SKM-1 (cell line): ENCODE measurements at regions not wholly inside any gene's neighbourhood (a gene's known extent, or its start where the extent isn't known, plus 50 kb on each side); places are given as distances from the start of the nearest gene placed in this dataset.
"Not testable (repeated sequence)": the region's sequence is repeated elsewhere in the genome, so short reads cannot be mapped to it uniquely, and the experiment has no call there.

Experiments
- DNase-seq: peaks from one replicate; lab custom pipeline; 2025; ENCODE audit not compliant: unreplicated experiment; lab: John Stamatoyannopoulos, UW

GRCh38 chr5:25995209-25995608 is 1043.2 kb downstream of the CDH9 start:
- no peak for DNase-seq

GRCh38 chr5:25993701-25994100 is 1044.7 kb downstream of the CDH9 start:
- DNase-seq, result no peak

GRCh38 chr5:25991639-25992038 is 1046.7 kb downstream of the CDH9 start:
- DNase-seq, result no peak

GRCh38 chr5:25990771-25991170 is 1047.6 kb downstream of the CDH9 start:
- no peak for DNase-seq

GRCh38 chr5:25979086-25979485 is 1059.3 kb downstream of the CDH9 start:
- DNase-seq, result no peak

GRCh38 chr5:25975885-25976284 is 1062.5 kb downstream of the CDH9 start:
- DNase-seq, result no peak

GRCh38 chr5:25974451-25974850 is 1063.9 kb downstream of the CDH9 start:
- DNase-seq, result no peak

- no peak for DNase-seq
Measured at GRCh38 chr5:25970906-25971489, 1067.4 kb downstream of the CDH9 start.

GRCh38 chr5:25969042-25969441 is 1069.3 kb downstream of the CDH9 start:
- DNase-seq, result not testable (repeated sequence)

GRCh38 chr5:25964009-25964372 is 1074.4 kb downstream of the CDH9 start:
- no peak for DNase-seq

GRCh38 chr5:25963251-25964008 is 1075.0 kb downstream of the CDH9 start:
- DNase-seq, result no peak

- DNase-seq, result no peak
Measured at GRCh38 chr5:25955337-25955736, 1083.0 kb downstream of the CDH9 start.

- no peak for DNase-seq
Measured at GRCh38 chr5:25950681-25951080, 1087.7 kb downstream of the CDH9 start.

GRCh38 chr5:25948278-25948677 is 1090.1 kb downstream of the CDH9 start:
- no peak for DNase-seq

- no peak for DNase-seq
Measured at GRCh38 chr5:25944786-25945185, 1093.6 kb downstream of the CDH9 start.

GRCh38 chr5:25909163-25909562 is 1129.2 kb downstream of the CDH9 start:
- no peak for DNase-seq

GRCh38 chr5:25905646-25906045 is 1132.7 kb downstream of the CDH9 start:
- DNase-seq, result no peak

GRCh38 chr5:25892211-25892610 is 1146.2 kb downstream of the CDH9 start:
- no peak for DNase-seq

GRCh38 chr5:25891691-25892090 is 1146.7 kb downstream of the CDH9 start:
- DNase-seq, result no peak

GRCh38 chr5:25881318-25882036 is 1156.9 kb downstream of the CDH9 start:
- DNase-seq, result no peak

- no peak for DNase-seq
Measured at GRCh38 chr5:25863811-25864210, 1174.6 kb downstream of the CDH9 start.

- no peak for DNase-seq
Measured at GRCh38 chr5:25862276-25862675, 1176.1 kb downstream of the CDH9 start.
